HUDEP-2 (cell line): ENCODE measurements at regions not wholly inside any gene's neighbourhood (a gene's known extent, or its start where the extent isn't known, plus 50 kb on each side); places are given as distances from the start of the nearest gene placed in this dataset.
"Not testable (repeated sequence)": the region's sequence is repeated elsewhere in the genome, so short reads cannot be mapped to it uniquely, and the experiment has no call there.

Experiments used
- DNase-seq, 76 experiments: peaks; one replicate each; lab custom pipeline; 2025; ENCODE audit not compliant: unreplicated experiment in 76 of 76; lab: John Stamatoyannopoulos, UW

DNA sequence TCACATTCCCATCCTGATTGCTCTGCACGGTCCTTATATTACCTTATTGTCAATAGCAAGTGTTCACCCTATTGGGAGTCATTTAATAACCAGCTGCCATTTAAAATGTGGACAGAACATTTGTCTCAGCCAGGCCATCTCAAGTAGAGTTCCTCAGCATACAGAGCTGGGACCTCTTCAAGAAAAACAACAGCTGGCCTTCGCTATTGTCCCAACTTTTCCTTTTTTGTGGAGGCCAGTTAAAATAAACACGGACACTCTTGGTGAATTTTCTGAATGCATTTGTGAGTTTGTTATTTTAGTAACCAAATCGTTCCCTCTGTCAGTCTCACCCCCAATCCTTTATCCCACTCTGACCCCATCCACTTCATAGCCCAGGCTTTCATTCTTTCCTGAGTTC, 395.3 kb upstream of the PITX2 start:
- no peak for DNase-seq

DNA sequence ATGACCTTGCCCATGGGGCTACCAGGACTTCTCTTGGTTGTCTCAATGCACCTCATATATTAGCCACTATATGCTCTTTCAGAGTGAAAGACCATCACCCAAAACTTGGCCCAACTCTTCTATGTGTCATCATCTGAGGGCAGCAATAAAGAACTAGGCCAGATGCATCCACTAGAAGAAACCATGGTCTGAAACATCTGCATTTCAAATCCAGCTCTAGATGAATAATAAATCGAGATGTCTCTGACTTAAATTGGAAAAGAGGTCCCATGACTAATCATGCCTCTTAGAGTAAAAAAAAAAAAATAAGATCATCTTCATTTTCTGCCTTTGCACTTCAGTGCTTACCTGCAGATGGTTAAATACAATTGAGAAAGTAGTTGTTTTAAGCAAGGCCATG, 397.6 kb upstream of the PITX2 start:
- no peak for DNase-seq

DNA sequence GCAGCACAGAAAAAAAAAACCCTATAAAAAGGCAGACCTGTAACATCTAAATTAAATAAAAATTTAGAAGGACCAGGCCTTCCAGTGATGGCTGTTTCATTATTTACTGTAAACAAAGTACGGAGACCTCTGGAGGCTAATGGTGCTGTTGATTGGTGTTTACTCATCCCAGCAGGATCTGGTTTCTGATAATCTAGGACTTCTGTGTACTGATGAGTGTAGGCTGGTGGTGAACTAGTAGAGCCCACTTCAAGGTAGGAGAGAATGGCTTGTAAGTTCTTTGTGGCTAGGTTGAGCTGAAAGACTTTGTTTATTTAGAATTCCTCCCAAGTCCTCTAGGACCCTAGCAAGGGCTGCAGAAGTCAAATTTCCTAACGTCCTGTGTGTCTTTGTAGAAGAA, 398.1 kb upstream of the PITX2 start:
- no peak for DNase-seq

DNA sequence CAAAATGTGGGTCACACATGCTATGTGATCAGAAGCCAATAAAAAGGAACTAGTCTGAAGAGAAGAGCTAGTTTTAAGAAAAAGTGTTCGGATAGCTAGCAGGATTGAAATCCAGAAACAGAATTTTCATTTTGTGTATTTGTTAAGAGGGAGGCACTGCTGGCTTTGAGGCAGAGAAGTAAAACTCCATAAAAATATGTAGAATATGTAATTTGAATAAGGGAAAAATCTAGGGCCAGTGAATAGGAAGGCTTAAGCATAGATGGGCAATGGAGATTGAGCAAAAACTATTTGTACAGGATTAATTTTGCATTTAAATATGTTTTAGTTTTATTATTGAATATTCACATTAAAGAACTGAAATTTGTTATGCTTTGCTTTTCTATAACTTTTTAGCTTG, 399.9 kb upstream of the PITX2 start:
- no peak for DNase-seq

DNA sequence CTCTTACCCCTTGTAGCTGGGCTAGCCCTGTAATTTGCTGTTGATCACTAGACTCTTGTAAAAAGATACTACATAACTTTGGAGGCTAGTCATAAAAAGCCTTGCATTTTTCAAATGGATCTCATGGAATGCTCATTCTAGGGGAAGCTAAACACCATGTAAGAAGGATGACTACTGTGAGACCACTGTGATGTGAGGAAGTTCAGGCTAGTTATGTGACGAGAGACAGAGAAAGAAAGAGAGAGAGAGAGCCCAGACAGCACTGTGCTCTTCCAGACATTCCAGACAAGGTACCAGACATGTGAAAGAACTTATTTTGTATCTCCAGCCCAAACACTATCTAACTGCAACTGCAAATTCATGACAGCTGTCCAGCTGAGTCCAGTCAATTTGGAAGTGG, 404.6 kb upstream of the PITX2 start:
- DNase-seq, result no peak

DNA sequence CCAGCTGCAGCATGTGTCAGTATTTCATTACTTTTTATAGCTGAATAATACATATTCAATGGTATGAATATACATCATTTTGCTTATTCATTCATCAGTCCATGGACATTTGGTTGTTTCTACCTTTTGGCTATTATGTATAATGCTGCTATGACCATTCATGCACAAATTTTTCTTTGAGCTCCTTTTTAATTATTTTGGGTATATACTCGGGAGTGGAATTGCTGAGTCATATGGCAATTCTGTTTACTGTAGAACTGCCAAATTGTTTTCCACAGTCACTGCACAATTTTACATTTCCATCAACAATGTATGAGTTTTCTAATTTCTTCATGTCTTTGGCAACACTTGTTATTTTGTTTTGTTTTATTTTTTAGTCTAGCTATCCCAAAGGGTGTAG, 405.9 kb upstream of the PITX2 start:
- DNase-seq, result no peak

DNA sequence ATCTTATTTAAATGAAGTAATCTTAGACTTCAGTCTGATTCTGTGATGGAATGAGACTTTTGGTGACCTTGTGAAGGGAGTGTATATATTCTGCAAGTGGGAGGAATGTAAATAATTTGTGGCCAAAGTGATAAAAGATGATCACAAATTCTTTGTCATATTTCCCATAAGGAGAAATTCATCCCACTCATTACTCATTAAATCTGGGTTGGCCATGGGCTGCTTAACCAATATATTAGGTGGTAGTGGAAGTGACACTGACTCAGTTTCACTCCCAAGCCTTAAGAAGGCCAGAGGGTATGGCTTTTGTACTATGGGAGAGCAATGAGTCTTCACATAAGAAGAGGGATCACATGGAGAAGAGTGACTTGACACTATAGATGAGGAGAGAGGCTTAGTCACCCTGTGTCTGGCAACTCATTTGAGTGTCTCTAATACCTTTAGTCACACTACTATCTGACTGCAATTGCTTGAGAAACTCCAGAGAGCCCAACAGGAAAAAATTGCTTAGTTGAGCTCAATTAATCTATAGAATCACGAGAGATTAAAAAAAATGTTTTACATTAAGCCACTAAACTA, 408.2 kb upstream of the PITX2 start:
- no peak for DNase-seq

DNA sequence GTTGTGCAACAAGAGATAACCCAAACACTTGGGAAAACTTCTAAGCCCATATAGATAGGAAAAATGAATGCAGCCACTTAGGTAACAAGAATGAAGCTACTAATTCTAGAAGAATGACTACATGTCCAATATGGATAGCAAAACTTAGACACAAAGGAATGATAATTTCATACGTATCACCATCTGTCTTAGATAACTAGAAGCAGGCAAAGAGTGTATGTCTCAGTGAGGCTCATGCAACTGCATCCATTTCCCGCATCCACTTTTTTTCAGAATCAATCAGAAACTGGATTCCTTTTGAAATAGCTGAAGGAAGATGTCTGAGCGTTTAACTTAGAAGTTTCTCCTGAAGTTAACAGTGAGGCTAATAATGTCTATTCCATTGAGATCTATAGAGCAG, 408.7 kb upstream of the PITX2 start:
- DNase-seq, result no peak

DNA sequence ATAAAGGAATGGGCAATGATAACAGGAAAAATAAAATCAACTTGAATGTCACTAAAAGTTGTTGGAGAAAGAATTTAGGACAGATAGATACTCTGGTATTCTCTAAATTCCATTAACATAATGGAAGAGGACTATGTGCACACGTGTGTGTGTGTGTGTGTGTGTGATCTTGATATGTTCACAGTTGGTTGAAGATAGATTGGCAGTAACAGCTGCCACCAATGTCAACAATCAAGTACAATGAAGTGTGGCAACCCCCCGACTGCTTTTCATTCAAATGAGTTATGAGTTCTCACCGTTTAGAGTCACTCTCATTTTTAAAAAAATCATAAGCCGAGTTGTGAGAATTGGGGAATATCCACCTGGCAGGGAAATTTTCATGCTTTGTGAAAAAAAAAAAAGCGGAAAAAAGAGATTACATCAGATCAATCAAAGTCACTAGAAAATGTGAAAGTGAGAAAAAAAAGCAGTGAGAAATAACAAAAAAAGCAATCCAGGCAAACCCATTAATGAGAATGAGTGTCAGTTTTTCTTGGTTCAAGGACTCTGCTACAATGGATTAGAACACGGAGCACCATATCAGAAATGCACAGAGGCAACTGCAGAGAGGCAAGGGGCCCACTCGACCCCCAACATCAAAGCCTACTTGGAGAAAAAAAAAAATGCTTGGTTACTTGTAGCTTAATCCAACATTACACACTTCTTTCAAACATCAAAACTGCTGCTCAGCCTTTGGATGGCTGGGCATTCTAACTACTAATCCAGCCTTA, 414.9 kb upstream of the PITX2 start:
- no peak for DNase-seq

DNA sequence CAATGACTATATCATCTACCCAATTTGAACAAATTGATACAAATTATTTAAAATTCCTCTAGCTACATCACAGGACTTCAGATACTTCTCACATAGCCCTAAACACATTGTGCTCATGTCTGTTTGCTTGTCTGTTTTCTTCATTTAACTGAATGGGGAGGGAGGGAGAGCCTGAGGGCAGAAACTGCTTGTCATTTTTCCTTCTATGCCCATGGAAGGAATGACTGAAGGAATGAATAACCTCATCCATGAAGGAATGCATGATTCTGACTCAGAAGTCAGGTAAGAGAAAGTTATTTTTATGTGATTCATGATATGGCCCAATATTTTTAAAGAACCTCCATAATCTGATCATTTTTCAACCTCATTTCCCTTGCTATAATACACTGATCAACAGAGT, 418.0 kb upstream of the PITX2 start:
- no peak for DNase-seq

DNA sequence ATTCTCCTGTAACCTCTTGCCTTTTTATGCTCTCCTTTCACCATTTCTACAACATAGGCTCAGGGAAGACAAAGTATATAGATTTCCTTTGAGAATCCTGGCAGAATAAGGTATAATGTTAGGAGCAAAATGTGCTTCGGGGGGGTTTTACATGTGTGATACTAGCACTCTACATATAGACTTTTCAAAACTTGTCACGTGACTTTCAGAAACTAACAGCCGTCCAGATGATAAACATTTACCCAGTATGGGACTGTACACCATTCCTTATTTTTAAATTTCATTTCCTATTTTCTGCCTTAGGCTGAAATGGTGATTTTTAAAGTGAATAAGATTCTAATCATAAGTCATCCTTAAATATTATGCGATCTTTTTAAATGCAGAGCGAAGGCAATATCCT, 420.4 kb upstream of the PITX2 start:
- DNase-seq, result no peak

DNA sequence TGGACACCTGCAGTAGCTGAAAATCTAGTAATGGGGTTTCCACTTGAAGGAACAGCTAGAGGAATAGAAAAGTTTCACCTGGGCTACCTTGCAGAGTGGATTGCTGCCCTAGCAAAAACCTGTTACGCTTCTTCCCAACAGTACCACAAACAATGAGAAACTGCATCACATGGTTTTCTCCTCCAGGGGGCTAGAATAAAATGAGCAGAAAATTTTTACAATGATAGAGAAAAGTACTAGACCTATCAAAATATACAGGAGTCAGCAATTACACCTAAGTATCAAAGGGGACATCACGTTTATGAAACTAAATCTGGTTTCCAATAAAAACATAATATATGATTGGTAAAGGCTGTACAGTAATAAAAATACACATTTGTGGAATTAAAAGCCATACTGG, 423.1 kb upstream of the PITX2 start:
- DNase-seq, result peak in 1 of 76 experiments; percentile 1

DNA sequence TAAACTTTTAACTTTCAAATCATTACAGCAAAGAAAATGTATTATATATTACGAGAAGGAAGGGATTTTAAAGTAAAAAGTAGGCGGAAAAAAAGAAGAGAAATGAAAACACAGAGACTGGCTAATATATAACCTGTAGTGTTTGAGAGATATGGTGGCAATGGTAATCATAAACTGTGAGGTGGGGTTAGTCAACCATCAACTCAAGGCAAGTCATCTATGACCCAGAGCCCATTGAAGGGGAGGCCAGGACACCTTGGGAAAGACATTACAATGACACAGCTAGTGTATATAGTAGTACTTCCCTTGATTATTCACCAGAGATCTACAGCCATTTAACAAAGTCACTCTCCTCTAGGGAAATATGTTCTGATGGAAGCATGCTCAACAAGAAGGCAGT, 423.9 kb upstream of the PITX2 start:
- DNase-seq, result no peak

DNA sequence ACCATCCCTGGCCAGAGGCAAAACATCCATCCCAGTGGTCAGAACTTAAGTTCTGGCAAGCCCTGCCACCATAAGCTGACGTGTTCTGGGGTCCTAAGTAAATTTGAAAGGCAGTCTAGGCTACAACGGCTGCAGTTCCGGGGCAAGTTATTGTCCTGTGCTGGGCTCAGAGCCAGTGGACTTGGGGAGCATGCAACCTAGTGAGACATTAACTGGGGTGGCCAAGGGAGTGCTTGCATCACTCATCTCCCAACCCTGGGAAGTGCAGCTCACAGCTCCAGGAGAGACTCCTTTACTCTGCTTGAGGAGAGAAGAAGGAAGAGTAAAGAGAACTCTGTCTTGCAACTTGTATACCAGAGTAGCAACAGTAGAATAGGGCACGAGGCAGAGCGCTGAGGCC, 425.4 kb upstream of the PITX2 start:
- DNase-seq, result no peak

DNA sequence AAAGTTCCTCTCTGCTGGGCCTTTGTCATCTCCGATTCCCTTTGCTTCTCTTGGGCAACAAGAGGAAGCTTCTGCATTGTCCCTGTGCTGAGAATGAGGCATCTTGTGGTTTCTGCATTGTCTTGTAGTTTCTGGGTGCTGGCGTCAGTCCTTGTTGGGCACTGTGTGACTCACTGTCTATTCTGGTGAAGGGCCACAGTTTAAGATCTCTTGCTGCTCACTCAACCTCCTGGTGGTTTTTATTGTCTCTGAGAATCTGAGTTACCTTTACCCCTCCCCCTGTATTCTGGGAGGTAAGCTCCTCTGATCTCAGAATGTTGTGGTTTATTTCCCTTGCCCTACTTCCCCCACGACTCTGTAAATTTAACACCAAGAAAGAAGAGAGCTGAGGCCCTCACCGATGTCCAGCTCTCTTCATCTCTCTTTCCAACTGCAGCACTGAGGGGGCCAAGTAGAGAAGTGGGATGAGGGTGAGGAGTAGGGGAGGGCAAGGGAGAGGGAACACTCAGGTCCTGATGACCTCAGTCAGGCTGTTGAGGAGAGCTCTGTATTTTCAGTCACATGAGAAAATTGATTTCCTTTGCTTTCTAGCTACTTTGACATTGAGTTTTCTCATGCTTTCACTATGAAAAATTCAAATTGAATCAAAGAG, 441.6 kb upstream of the PITX2 start:
- peak in 56 of 76 experiments; percentile 1 to 70 (median 33) for DNase-seq

DNA sequence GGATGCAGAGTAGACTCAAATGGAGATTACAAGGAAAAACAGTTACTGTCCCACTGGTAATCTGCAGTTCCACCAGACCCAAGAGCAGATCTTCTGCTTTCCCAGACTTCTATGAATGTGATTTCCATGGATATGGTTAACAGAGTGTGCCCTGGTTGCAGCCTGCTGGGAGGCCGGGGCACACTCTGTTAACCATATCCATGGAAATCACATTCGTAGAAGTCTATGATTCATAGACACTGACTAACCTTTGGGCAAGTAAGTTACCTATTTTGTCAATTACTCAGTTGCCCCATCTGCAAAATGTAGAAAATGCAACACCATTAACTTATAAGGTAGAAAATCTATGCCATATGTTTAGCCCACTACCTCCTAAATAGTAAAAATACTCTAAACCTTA, 443.1 kb upstream of the PITX2 start:
- DNase-seq, result no peak

DNA sequence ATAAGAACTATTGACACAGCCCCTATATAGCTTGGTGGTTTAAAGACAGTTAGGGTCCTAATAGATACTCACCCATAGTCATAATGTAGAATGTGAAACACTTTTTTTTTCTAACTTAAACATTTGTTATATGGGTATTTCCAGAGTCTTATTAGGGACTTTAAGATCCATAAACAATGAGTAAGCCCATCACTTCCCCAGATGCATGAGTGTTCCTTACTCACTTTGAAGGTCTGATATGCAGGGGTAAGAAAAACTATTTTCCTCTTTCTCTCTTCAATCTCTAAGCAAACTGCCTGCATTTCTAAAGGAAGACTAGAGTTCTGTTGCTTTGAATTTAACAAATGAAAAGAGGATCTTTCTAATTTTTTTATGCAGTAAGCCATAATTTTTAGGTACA, 443.6 kb upstream of the PITX2 start:
- DNase-seq, result no peak

DNA sequence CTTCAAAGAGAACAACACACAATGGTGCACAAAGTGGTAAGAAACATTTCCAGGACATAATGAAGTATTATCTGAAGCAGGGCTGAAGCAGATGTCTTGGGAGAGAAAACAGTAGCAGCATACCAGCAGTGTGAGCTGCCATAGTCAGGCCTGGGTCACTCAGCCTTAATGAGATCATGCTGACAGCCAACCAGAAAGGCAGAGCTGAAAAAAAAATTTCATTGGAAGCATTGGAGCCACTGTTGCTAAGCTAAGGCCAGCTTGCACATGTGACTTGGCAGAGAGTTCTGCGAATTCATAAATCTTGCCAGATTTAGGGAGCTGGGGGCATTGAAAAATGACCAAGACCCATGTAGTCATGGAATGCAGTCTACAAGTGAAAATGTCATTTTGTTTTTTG, 444.0 kb upstream of the PITX2 start:
- DNase-seq, result no peak

DNA sequence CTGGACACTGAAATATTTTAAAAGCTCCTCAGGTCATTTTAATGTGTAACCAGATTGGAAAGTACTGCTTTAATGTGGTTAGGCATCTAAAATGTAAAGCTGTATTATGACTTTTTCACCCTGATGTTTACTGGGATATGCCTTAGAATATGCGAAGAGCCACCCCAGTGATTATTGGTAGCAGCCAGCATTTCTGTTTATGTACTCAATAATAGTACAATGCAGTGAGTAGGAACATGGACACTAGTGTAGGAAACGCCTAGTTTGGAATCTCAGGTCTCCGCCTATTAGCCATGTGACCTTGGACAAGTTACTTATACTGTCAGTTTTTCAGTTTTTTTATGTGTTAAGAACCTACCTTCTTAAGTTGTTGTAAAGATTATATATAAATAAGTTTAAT, 446.0 kb upstream of the PITX2 start:
- DNase-seq, result no peak

DNA sequence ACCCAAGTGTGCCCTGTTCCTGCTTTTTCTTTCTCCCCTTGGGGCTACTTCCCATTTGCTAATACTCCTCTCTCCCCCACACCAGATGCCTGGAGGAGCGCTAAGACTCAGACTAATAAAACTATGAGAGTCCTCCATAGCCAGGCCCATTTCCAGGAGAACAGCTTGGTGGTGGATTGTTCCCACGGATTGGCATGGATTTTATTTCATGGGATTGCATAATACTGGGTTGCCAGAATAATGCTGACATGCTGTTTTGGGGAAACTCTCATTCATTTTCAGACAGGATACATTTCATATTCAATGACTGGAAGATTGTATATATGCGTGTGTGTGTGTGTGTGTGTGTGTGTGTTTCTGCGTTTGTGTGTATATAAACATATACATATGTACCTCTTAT, 447.5 kb upstream of the PITX2 start:
- DNase-seq, result no peak

DNA sequence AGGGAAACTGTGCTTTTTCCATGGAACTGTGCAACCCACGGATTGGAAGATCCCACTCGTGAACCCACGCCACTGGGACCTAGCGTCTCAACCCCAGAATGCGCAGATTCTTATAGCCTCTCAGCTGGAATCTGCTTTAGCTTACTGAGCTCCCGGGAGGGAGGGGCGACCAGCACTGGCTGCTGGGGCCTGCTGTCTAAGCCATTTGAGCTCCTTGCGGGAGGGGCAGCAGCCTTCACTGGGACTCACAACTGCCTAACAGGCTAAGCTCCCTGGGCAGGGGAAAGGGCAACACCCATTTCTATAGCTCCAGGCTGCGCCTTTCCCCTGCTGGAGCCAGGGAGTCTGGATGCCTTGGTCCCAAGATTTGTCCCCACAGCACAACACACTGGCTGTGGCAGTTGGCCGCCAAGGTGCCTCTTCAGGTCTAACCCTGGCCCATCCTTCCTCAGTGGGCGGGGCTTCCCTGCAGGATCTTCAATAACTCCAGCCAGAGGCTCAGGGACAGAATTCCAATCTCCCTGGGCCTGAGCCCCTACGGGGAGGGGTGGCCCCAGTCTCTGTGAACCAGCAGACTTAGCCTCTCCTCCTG, 451.7 kb upstream of the PITX2 start:
- no peak for DNase-seq

DNA sequence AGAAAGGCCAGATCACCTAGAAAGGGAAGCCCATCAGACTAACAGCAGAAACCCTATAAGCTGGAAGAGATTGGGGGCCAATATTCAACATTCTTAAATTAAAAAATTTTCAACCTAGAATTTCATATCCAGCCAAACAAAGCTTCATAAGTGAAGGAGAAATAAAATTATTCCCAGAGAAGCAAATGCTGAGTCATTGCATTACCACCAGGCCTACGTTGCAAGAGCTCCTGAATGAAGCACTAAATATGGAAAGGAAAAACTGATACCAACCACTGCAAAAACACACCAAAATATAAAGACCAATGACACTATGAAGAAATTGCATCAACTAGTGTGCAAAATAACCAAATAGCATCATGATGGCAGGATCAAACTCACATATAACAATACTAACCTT, 453.4 kb upstream of the PITX2 start:
- not testable (repeated sequence) for DNase-seq
